WI38 (cell line): ENCODE measurements at regions not wholly inside any gene's neighbourhood (a gene's known extent, or its start where the extent isn't known, plus 50 kb on each side); places are given as distances from the start of the nearest gene placed in this dataset.
"Not testable (repeated sequence)": the region's sequence is repeated elsewhere in the genome, so short reads cannot be mapped to it uniquely, and the experiment has no call there.

Experiments used
- H3K4me3 ChIP-seq: 2 replicates; pipeline ENCODE4 v1.5.1; 2011; ENCODE audit warnings: low read depth, mild to moderate bottlenecking, control low read depth, low read length
- CTCF ChIP-seq: IDR thresholded peaks from 2 replicates; pipeline ENCODE4 v1.5.1; 2012; ENCODE audit warnings: low read depth, mild to moderate bottlenecking, control low read depth, low read length

- not testable (repeated sequence) for H3K4me3 ChIP-seq
Measured at GRCh38 chr6:58185300-58185699, 867.9 kb downstream of the PRIM2 start.

- H3K4me3 ChIP-seq, result not testable (repeated sequence)
Measured at GRCh38 chr6:58193209-58193608, 875.8 kb downstream of the PRIM2 start.

GRCh38 chr6:58198301-58198700, 880.9 kb downstream of the PRIM2 start:
- no peak overlapping the region for H3K4me3 ChIP-seq
- no peak for TF ChIP-seq CTCF

GRCh38 chr6:58237124-58237523, 919.7 kb downstream of the PRIM2 start:
- H3K4me3 ChIP-seq, result not testable (repeated sequence)

GRCh38 chr6:58238421-58238820, 921.0 kb downstream of the PRIM2 start:
- H3K4me3 ChIP-seq, result not testable (repeated sequence)

- H3K4me3 ChIP-seq, result not testable (repeated sequence)
Measured at GRCh38 chr6:58257625-58258024, 940.2 kb downstream of the PRIM2 start.

GRCh38 chr6:58290177-58290576, 972.7 kb downstream of the PRIM2 start:
- TF ChIP-seq CTCF, result no peak
- H3K4me3 ChIP-seq, result no peak overlapping the region

- H3K4me3 ChIP-seq, result not testable (repeated sequence)
Measured at GRCh38 chr6:58291319-58291718, 973.9 kb downstream of the PRIM2 start.

GRCh38 chr6:58307901-58308300, 990.5 kb downstream of the PRIM2 start:
- H3K4me3 ChIP-seq, result not testable (repeated sequence)

- not testable (repeated sequence) for H3K4me3 ChIP-seq
Measured at GRCh38 chr6:58332108-58332507, 1014.7 kb downstream of the PRIM2 start.

GRCh38 chr6:58342287-58342686, 1024.9 kb downstream of the PRIM2 start:
- H3K4me3 ChIP-seq, result not testable (repeated sequence)

GRCh38 chr6:58347534-58347933, 1030.1 kb downstream of the PRIM2 start:
- H3K4me3 ChIP-seq, result not testable (repeated sequence)

- not testable (repeated sequence) for H3K4me3 ChIP-seq
Measured at GRCh38 chr6:58351619-58352018, 1034.2 kb downstream of the PRIM2 start.

GRCh38 chr6:58358452-58358851, 1041.0 kb downstream of the PRIM2 start:
- H3K4me3 ChIP-seq, result not testable (repeated sequence)

- H3K4me3 ChIP-seq, result not testable (repeated sequence)
Measured at GRCh38 chr6:58365856-58366255, 1048.4 kb downstream of the PRIM2 start.

- H3K4me3 ChIP-seq, result not testable (repeated sequence)
Measured at GRCh38 chr6:58406659-58407058, 1089.2 kb downstream of the PRIM2 start.
